HG03354 (cell line): ENCODE measurements at regions not wholly inside any gene's neighbourhood (a gene's known extent, or its start where the extent isn't known, plus 50 kb on each side); places are given as distances from the start of the nearest gene placed in this dataset.
"Not testable (repeated sequence)": the region's sequence is repeated elsewhere in the genome, so short reads cannot be mapped to it uniquely, and the experiment has no call there.

Experiments used
- ATAC-seq: cut with Tn5 transposase; IDR thresholded peaks from one replicate; pipeline ENCODE4 v1.9.1; 2021; ENCODE audit warnings: mild to moderate bottlenecking; ENCODE audit not compliant: unreplicated experiment, poor library complexity, severe bottlenecking

DNA sequence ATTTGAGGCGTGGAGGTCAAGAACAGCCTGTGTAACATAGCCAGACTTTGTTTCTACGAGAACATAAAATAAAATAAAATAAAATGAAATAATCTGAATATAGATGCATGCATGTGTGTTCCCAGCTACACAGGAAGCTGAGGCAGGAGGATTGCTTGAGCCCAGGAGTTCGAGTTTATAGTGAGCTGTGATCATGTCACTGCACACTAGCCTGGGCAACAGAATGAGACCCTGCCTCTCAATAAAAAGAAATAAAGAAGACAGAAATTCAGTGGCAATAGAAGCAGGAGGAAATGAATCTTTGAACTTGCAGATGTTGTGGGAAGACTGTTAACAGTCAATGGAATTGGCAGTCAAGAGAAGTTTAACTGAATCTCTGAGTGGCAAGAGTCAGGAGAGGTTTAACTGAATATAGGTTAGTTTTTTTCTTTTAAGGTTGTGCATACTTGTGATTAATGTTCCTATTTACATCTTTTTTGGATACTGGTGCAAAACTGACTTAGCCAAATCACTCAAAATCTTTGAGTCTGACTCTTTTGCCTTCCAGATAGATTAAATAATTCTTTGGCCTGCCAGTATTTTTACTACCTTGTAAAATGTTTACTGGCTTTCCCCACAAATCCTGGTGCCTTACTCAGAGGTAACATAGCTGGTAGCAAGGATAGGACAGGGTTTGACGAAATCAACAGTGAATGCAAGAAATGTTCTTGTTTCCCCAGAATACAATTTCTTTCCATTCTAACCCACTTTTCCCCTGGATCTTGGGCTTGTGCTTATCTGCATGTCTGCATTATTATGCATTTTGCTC lies 361.4 kb downstream of the PDCD6IP start:
- no peak for ATAC-seq

DNA sequence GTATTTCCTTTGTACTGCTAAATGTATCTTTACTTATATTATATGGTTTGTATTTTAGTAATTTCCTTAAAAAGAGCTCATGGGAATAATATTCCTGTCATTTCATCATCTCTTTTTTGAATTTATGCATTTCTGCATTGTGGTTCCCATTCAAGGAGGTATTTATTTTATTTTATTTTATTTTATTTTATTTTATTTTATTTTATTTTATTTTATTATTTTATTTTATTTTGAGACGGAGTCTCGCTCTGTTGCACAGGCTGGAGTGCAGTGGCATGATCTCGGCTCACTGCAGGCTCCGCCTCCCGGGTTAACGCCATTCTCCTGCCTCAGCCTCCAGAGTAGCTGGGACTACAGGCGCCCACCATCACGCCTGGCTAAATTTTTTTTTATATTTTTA lies 371.2 kb downstream of the PDCD6IP start:
- ATAC-seq, result not testable (repeated sequence)

DNA sequence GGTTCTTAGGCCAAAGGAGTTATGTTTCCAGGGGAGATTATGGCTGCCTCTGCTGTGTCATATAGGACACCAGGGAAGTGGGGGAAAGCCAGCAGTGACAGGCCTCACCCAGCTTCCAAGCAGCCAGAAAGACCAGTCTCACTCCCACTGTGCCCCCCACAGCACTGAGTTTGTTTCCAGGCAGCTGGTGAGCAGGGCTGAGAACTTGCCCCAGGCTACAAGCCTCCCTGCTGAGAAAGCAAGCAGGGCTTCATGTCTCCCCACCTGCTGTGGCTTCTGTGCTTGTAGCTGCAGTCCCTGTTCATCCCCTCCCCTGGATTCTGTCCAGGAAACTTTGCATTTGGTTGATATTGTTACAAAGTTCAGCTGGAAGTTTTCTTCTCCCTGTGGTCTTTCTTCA lies 376.3 kb downstream of the PDCD6IP start:
- no peak for ATAC-seq

DNA sequence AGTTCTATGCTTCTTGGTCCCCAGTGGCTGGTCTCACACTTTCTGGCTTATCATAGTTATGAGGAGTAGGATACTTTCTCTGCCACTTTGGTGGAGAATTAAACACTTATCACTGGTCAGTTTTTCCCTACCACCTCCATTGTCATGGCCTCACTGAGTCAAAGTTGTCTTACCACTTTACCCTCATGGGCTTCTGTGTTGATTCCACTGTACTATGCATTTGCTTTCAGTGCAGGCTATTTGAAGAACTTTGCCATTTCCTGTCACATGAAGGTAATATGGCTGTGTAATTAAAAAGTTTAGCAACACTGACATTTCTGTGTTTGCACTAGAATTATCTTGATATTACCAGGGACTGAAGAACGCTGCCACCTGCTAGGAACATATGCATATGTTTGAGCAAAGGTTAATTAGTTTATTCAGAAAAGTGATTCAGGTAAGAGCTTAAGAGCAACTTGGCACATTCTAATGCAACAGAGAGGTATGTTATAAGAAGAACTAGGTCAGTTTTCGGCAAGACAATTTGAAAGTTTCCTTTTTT lies 377.3 kb downstream of the PDCD6IP start:
- no peak for ATAC-seq

DNA sequence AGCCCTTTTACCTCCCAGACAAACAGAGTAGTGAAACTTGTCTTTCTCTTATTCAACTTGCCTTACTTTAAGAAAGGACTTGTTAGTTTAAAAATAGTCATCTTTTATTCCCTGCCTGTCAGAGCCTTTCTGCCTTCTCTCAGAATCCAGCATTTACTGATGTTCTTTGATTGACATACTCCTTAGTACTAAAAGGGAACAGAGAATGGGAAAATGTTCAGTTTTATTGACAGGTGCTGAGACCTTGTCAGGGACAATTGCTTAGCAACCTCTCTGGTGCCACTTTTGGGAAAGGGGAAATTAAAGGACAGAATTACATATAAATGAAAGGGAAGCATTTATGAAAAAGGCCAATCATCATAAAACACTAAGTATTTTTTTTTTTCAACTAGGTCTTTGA lies 378.3 kb downstream of the PDCD6IP start:
- no peak for ATAC-seq

- no peak for ATAC-seq
Measured at GRCh38 chr3:34178415-34178814, 380.0 kb downstream of the PDCD6IP start.

- no peak for ATAC-seq
Measured at GRCh38 chr3:34179716-34180115, 381.3 kb downstream of the PDCD6IP start.

- no peak for ATAC-seq
Measured at GRCh38 chr3:34180532-34180931, 382.1 kb downstream of the PDCD6IP start.

- ATAC-seq, result no peak
Measured at GRCh38 chr3:34183114-34183513, 384.7 kb downstream of the PDCD6IP start.

GRCh38 chr3:34183611-34184340 lies 385.3 kb downstream of the PDCD6IP start:
- no peak for ATAC-seq

DNA sequence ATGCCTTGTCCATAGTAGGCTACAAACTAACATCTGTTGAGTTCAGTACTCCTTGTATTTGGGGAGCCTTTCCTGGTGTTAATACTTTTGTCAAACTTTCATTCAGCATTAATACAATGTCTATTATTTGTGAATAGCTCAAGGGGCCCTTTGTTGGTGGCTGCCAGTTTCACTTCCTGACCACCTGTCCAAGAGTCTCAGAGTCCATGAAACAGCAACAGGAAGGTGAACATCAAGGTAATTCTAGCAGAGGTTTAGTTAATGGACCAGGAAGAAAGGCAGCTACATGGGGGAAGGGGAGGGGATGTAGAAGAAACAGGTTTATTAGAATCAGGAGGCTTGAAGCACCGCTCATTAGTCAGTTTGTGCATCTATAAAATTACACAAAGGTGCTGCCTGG lies 386.9 kb downstream of the PDCD6IP start:
- no peak for ATAC-seq

DNA sequence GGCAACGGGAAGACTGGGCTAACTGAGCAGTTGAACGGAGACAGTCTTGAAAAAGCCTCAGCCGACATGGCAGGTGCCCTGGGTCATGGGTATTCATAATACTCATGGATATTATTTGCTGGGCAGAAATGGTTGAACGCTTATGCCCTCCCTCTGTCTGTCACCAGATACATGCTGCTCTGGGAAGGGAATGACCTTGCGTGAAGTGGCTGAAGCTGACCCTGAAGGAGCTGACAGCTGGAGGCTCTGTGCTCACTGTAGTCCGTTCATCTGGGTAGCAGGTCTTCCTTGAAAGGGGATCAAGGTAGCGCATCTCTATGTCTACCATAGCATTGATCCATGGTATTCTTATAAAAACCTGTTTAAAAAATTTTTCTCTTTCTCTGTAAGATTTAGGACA lies 390.7 kb downstream of the PDCD6IP start:
- ATAC-seq, result no peak

- ATAC-seq, result no peak
Measured at GRCh38 chr3:34196914-34197313, 398.5 kb downstream of the PDCD6IP start.

DNA sequence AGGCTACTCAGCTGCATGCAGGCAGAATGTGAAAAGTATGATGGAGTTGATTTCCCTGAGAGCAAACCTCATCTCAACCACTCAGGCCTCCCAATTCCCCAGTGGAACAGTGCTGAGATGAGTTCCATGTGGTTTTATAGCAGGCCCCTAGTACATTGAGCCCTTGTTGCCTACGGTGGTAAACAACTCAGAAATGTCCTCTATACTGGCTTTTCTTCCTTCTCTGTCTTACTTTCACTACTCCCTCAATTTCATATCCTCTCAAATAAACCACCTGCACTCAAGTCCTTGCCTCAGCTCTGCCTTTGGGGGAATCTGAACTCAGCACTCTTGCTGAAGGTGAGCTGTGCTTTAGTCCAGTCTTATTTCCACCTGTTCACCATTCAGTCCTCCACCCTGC lies 399.9 kb downstream of the PDCD6IP start:
- peak; percentile 52 for ATAC-seq

DNA sequence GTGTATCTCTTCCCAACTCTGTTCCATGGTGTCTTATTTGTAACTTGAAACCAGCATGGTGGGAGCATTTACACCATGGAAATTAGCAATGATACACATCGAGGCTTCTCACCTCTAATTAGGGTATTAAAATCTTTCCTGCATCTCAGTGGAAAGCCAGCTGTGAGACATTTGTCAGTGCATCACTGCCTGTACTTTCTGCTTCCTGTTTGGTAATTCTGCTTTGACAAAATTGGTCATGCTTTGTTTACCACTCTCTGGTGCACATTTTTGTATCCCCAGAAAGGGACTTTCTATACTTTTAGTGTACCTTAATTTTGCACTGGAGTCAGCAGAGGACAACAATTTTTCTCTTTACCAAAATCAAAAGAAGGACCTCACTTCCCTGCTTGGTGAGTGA lies 402.1 kb downstream of the PDCD6IP start:
- peak; percentile 86 for ATAC-seq

DNA sequence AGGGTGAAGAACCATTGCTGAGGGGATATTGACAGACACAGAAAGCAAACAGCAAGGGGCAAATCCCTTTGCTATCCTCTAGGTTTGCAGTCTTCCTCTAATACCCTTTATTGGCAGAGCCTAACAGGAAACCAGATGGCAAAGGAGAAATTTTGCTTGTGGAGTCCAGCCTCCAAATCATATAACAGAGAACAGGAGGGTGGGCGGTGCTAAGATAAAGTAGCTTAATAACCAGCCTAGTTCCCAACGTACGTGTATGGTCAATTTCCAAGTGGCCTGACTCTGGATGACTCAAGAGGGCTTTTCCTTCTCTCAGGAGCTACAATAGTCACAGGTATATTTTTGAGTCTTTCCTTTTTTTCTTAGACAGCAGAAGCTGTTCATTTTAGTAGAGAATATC lies 404.5 kb downstream of the PDCD6IP start:
- ATAC-seq, result no peak

GRCh38 chr3:34203386-34203785 lies 405.0 kb downstream of the PDCD6IP start:
- ATAC-seq, result no peak

GRCh38 chr3:34207002-34207401 lies 408.6 kb downstream of the PDCD6IP start:
- no peak for ATAC-seq

GRCh38 chr3:34207806-34208205 lies 409.4 kb downstream of the PDCD6IP start:
- ATAC-seq, result no peak

GRCh38 chr3:34212175-34212574 lies 413.7 kb downstream of the PDCD6IP start:
- no peak for ATAC-seq

DNA sequence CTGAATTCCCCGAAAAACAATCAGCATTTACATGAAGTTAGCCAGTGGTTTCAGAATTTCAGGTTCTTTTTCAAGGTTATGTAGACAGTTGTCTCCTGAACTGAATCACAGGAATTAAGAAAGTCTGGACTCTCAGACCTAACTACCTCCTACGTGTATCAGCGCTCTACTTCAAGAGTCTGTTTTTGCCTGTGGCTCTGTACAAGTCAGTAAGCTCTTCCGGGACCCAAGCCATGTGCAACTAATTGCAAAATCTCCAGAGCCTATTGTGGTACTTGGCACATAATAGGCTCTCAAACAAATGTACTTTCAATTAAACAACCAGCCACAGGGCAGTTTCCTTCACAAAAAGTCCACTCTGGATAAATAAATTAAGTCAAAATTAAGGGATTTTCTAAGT lies 414.2 kb downstream of the PDCD6IP start:
- ATAC-seq, result no peak
